Skeletal muscle satellite cell (primary cell): ENCODE measurements at regions not wholly inside any gene's neighbourhood (a gene's known extent, or its start where the extent isn't known, plus 50 kb on each side); places are given as distances from the start of the nearest gene placed in this dataset.

Experiments
- H3K27me3 ChIP-seq: 2 replicates; pipeline ENCODE4 v1.7.0; 2013; ENCODE audit warnings: low read length; ENCODE audit not compliant: control insufficient read depth, insufficient read depth
- H3K36me3 ChIP-seq: 2 replicates; pipeline ENCODE4 v1.7.0; 2013; ENCODE audit warnings: mild to moderate bottlenecking, control low read depth, low read length; ENCODE audit not compliant: insufficient read depth
- H3K4me1 ChIP-seq: 2 replicates; pipeline ENCODE4 v1.7.0; 2013; ENCODE audit warnings: low read length; ENCODE audit not compliant: control insufficient read depth, insufficient read depth
- H3K4me2 ChIP-seq: 2 replicates; pipeline ENCODE4 v1.7.0; 2013; ENCODE audit warnings: mild to moderate bottlenecking, low read length
- H3K4me3 ChIP-seq: 2 replicates; pipeline ENCODE4 v1.7.0; 2013; ENCODE audit warnings: low read length
- H3K9ac ChIP-seq: 2 replicates; pipeline ENCODE4 v1.7.0; 2013; ENCODE audit warnings: mild to moderate bottlenecking, low read depth, low read length, moderate library complexity
- H3K9me3 ChIP-seq: replicated peaks from 2 replicates; pipeline ENCODE4 v1.7.0; 2013; ENCODE audit warnings: mild to moderate bottlenecking, control low read depth, low read length

GRCh38 chr1:79224537-79224936, 218.0 kb upstream of the ADGRL4 start:
- Histone ChIP-seq H3K36me3 (no peaks in the 10 kb centered on the region), H3K4me1 (no peaks in the 10 kb centered on the region), H3K9ac (no peak overlapping the region), H3K9me3 (peaks cover 4% of the 10 kb centered on the region), H3K27me3 (no peaks in the 10 kb centered on the region), H3K4me2 (no peak overlapping the region), H3K4me3 (no peak overlapping the region)

DNA sequence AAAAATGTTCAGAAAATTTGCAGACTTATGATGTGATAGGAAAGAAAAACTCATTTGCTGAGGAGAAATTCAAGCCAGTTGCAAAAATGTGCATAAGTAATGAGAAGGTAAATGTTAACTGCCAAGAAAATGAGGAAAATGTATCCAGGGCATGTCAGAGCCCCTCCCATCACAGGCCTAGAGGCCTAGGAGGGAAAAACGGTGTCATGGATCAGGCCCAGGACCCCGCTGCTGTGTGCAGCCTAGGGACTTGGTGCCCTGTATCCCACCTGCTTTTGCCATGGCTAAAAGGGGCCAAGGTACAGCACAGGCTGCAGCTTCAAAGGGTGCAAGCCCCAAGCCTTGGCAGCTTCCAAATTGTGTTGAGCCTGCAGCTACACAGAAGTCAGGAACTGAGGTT, 214.0 kb upstream of the ADGRL4 start:
- H3K4me3 ChIP-seq: no peak overlapping the region
- H3K9ac ChIP-seq: no peak overlapping the region
- no peaks in the 10 kb centered on the region for H3K27me3 ChIP-seq
- H3K9me3 ChIP-seq: peaks cover 4% of the 10 kb centered on the region
- H3K36me3 ChIP-seq: no peaks in the 10 kb centered on the region
- no peak overlapping the region for H3K4me2 ChIP-seq
- H3K4me1 ChIP-seq: no peaks in the 10 kb centered on the region

DNA sequence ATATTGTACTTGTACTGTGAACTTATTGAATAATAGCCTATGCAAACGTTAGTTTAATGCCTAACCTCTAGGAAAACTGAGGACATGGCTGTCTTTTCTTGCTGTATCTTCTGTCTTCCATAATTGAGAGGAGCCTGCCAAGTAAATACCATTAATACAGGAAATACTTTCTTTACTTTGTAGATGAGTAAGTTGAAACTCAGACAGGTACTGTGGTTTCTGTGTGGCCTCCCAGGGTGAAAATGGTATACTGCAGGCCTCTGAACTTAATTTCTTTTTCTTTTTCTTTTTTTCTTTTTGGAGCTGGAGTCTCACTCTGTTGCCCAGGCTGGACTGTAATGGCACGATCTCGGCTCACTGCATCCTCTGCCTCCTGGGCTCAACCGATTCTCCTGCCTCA, 208.8 kb upstream of the ADGRL4 start:
- H3K27me3 ChIP-seq: no peaks in the 10 kb centered on the region
- H3K4me2 ChIP-seq: no peak overlapping the region
- no peak overlapping the region for H3K9ac ChIP-seq
- H3K36me3 ChIP-seq: no peaks in the 10 kb centered on the region
- H3K4me3 ChIP-seq: no peak overlapping the region
- no peaks in the 10 kb centered on the region for H3K4me1 ChIP-seq
- no peaks in the 10 kb centered on the region for H3K9me3 ChIP-seq

- Histone ChIP-seq H3K9ac (no peak overlapping the region), H3K4me1 (no peaks in the 10 kb centered on the region), H3K9me3 (no peaks in the 10 kb centered on the region), H3K4me3 (no peak overlapping the region), H3K27me3 (no peaks in the 10 kb centered on the region), H3K36me3 (no peaks in the 10 kb centered on the region), H3K4me2 (no peak overlapping the region)
Measured at GRCh38 chr1:79207786-79208185, 201.3 kb upstream of the ADGRL4 start.

DNA sequence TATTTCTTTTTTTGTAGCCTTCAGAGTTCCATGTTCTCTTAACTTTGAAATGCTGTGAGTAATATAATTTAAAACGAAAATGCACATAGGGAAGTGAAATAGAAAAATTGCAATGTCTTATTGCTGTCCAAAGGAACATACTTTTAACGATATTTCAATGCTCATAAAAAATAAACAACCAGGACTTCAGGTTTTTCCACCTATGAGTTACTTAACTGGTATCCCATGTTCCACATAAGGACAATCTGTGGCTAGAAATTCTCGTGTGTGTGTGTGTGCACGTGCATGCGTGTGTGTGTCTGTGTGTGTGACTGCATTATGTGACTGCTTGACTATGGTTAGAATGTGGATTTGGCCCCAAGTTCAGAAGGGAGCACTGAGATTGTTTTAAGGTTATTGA, 200.8 kb upstream of the ADGRL4 start:
- no peaks in the 10 kb centered on the region for H3K36me3 ChIP-seq
- H3K9me3 ChIP-seq: no peaks in the 10 kb centered on the region
- H3K4me3 ChIP-seq: no peak overlapping the region
- H3K4me1 ChIP-seq: no peaks in the 10 kb centered on the region
- no peak overlapping the region for H3K9ac ChIP-seq
- H3K27me3 ChIP-seq: no peaks in the 10 kb centered on the region
- no peak overlapping the region for H3K4me2 ChIP-seq

GRCh38 chr1:79204779-79205479, 198.4 kb upstream of the ADGRL4 start:
- H3K27me3 ChIP-seq: no peaks in the 10 kb centered on the region
- no peak overlapping the region for H3K4me2 ChIP-seq
- H3K4me3 ChIP-seq: no peak overlapping the region
- H3K36me3 ChIP-seq: no peaks in the 10 kb centered on the region
- no peak overlapping the region for H3K9ac ChIP-seq
- no peaks in the 10 kb centered on the region for H3K9me3 ChIP-seq
- no peaks in the 10 kb centered on the region for H3K4me1 ChIP-seq

GRCh38 chr1:79198832-79199231, 192.3 kb upstream of the ADGRL4 start:
- Histone ChIP-seq H3K4me2 (peak overlapping the region; percentile 19), H3K27me3 (no peaks in the 10 kb centered on the region), H3K4me3 (no peak overlapping the region), H3K36me3 (no peaks in the 10 kb centered on the region), H3K9me3 (no peaks in the 10 kb centered on the region), H3K4me1 (peaks cover 16% of the 10 kb centered on the region), H3K9ac (no peak overlapping the region)

GRCh38 chr1:79197421-79197820, 190.9 kb upstream of the ADGRL4 start:
- Histone ChIP-seq H3K4me3 (no peak overlapping the region), H3K27me3 (no peaks in the 10 kb centered on the region)

DNA sequence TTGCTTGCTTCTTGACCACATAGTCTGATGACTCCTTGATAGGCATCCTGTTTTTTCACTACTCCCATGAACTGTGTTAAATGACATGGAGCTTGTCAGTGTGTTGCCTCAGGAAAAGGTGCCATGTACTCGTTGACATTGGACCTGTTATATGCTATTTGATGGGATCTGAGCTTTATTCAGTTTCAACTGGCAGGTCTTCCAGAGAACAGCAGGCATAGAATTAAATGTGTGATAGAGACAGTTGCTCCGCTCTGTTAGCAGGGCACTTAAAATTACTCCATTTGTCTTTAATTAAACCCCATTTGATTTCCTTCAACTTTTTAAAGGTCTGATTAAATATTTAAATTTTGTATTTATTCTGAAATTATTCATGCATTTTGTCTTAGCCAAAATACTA, 189.7 kb upstream of the ADGRL4 start:
- H3K27me3 ChIP-seq: no peaks in the 10 kb centered on the region
- H3K9me3 ChIP-seq: no peaks in the 10 kb centered on the region
- H3K4me1 ChIP-seq: peaks cover 30% of the 10 kb centered on the region
- no peak overlapping the region for H3K4me2 ChIP-seq
- no peaks in the 10 kb centered on the region for H3K36me3 ChIP-seq
- H3K4me3 ChIP-seq: no peak overlapping the region
- H3K9ac ChIP-seq: no peak overlapping the region

More at GRCh38 chr1:79197421-79197820, 190.9 kb upstream of the ADGRL4 start:
- Histone ChIP-seq H3K4me2 (no peak overlapping the region), H3K9me3 (no peaks in the 10 kb centered on the region), H3K4me1 (peaks cover 29% of the 10 kb centered on the region), H3K36me3 (no peaks in the 10 kb centered on the region), H3K9ac (no peak overlapping the region)

- H3K4me2 ChIP-seq: peak overlapping the region; percentile 47
- no peaks in the 10 kb centered on the region for H3K27me3 ChIP-seq
- H3K36me3 ChIP-seq: no peaks in the 10 kb centered on the region
- H3K9me3 ChIP-seq: no peaks in the 10 kb centered on the region
- no peak overlapping the region for H3K4me3 ChIP-seq
- H3K9ac ChIP-seq: no peak overlapping the region
- peaks cover 26% of the 10 kb centered on the region for H3K4me1 ChIP-seq
Measured at GRCh38 chr1:79193211-79194079, 186.9 kb upstream of the ADGRL4 start.

- no peaks in the 10 kb centered on the region for H3K36me3 ChIP-seq
- H3K9me3 ChIP-seq: no peaks in the 10 kb centered on the region
- H3K27me3 ChIP-seq: no peaks in the 10 kb centered on the region
- peaks cover 31% of the 10 kb centered on the region for H3K4me1 ChIP-seq
- no peak overlapping the region for H3K4me3 ChIP-seq
- H3K4me2 ChIP-seq: no peak overlapping the region
- H3K9ac ChIP-seq: no peak overlapping the region
Measured at GRCh38 chr1:79190074-79190473, 183.5 kb upstream of the ADGRL4 start.
